HG03066 (cell line): ENCODE measurements at regions not wholly inside any gene's neighbourhood (a gene's known extent, or its start where the extent isn't known, plus 50 kb on each side); places are given as distances from the start of the nearest gene placed in this dataset.
"Not testable (repeated sequence)": the region's sequence is repeated elsewhere in the genome, so short reads cannot be mapped to it uniquely, and the experiment has no call there.

Source experiments
- ATAC-seq: cut with Tn5 transposase; IDR thresholded peaks from one replicate; pipeline ENCODE4 v1.9.1; 2021; ENCODE audit warnings: low read depth; ENCODE audit not compliant: unreplicated experiment

DNA sequence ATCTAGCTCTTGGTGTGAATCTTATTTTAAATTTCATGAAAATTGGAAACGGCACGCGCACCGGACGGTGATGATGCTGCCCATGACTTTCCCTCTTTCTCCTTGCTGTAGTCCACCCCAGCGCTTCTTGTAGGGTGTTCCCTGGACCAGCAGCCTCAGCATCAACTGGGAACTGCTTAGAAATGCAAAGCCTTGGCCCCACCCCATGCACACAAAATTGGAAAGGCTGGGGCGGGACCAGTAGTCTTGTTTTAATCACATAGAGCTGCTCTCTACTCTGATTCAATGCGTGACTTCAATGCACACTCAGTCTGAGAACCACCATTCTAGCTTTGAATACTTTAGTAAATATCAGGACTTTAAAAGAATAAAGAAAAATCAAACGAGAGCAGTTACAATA is 427.1 kb downstream of the EFNB2 start:
- ATAC-seq = no peak

DNA sequence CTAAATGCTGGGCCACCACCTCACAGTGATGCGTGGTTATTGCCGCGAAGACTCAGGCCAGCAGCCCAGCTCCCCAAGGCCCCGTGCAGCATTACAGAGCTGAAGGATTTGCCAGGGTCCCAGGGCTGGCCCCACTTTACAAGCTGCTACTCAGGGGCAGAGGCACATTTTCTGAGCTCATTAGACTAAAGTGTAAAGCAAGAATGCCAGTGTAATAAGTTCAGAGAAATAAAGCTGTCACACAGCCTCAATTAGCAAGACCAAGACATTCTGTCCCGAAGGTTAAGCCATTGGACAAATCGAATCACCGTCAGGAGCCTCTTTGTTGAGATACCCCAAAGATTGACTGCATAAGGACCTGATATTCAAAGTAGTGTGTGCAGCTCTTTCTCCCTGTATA is 428.4 kb downstream of the EFNB2 start:
- ATAC-seq = no peak

GRCh38 chr13:106105153-106105552 is 430.3 kb downstream of the EFNB2 start:
- ATAC-seq = no peak

- ATAC-seq = no peak
These were observed 431.1 kb downstream of the EFNB2 start for GRCh38 chr13:106104281-106104901.

DNA sequence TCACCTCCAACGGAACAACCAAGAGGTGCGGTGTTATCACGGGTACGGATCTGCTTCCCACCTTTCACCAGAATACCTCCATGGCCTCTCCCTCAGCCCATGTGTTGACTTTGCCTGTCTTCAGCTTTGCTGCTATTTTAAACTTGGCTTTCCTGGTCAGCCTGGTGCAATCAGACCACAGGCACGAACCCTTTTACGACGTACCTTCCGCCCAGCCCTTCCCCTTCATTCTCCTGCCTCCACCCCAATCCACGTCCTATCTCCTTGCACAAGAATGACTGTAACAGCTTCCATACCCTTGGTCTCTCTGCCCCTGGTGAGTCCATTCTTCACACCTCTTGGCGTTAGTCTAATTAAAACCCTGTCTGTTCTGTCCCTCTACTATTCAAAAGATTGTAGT is 431.7 kb downstream of the EFNB2 start:
- no peak for ATAC-seq

DNA sequence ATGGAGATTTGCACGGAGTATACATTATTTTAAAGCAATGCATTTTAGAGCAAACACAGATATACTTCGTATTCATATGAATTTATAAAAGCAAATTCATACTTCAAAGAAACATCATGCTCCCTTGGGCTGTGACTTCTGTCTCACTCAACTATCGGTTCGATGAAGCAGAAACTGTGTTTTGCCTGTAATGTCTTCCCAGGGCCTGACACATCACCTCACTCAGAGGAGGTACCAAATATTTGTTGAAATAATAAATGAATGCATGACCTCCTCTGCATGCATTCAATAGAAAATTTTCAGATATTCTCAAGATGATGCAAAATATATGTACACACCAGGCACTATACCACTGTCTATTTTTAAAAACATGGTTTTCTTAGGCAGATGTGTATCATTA is 432.7 kb downstream of the EFNB2 start:
- no peak for ATAC-seq

DNA sequence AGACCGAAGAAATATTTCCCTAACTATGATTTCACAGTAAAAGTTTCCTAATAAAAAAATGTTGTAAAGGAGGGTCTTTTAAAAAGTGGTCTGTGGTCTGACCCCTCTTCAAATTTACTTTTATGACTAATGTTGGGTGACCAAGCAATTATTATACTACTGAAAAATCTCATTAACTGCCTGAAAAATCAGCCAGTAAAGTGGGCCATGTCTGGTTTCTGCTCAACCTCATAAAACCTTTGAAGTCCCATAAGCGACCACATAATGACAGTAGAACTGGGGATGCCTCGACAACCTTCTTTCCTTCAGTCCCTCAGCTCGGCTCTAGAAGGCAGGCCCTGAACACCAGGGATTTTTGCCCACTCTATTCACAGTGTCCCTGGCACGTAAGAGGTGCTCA is 434.3 kb downstream of the EFNB2 start:
- no peak for ATAC-seq

GRCh38 chr13:106100171-106100919 is 435.1 kb downstream of the EFNB2 start:
- ATAC-seq = no peak

- ATAC-seq = no peak
These were observed 435.7 kb downstream of the EFNB2 start for GRCh38 chr13:106099765-106100164.

- no peak for ATAC-seq
These were observed 436.7 kb downstream of the EFNB2 start for GRCh38 chr13:106098778-106099177.

- no peak for ATAC-seq
These were observed 438.8 kb downstream of the EFNB2 start for GRCh38 chr13:106096661-106097092.

DNA sequence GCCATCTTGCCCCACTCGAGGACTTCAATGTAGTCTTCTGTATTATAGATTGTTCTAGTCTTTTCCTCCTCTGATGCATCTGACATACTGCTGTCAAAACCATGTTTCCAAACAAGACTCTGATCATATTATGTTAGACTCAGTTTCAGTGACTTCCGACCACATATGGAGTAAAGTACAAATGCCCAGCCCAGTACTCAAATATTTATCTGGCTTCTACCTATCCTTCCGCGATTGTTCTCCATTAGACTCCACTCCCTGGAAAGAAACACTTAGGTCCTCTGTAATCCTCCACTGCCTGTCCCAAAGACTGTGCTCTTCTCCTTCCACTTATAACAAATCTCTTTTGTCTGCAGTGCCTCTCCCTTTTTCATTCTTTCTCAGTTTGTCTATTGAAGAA is 439.5 kb downstream of the EFNB2 start:
- ATAC-seq = no peak

DNA sequence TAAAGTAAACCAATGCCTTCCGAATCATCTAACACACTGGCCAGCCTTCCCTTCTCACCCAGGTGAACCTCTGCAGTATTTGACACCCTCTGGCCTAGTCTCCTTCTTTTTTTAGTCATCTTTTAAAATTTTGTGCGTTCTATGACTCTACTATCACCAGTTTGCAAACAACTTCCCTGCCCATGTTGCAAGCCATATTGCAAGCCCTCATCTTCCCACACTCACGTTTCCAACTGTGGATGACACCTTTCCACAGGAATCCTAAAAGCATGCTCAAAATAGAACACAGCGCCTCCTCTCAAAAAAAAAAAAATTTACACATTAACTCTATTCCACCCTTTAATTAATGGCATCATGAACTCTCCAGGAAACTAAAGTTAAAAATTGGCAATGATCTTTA is 440.1 kb downstream of the EFNB2 start:
- no peak for ATAC-seq

- ATAC-seq = no peak
These were observed 445.5 kb downstream of the EFNB2 start for GRCh38 chr13:106090001-106090400.

GRCh38 chr13:106089261-106089980 is 446.0 kb downstream of the EFNB2 start:
- no peak for ATAC-seq

DNA sequence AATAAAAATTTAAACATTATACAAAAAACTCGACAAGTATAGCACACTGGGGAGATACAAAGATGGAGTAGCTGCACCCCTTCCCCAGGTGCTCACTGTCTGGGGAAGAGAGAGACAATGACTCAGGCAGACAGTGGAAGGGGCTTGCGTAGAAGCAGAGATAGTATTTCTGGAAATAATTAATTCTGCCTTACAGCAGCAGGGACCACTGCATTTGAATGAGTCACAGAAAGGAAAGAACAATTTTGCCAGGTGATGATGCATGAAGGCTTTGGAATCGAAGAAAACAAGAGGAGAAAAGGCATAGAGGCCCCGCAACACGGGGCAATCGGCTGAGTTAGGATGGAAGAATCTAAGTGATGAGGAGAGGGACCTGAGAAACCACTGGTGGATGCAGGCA is 447.4 kb downstream of the EFNB2 start:
- no peak for ATAC-seq

DNA sequence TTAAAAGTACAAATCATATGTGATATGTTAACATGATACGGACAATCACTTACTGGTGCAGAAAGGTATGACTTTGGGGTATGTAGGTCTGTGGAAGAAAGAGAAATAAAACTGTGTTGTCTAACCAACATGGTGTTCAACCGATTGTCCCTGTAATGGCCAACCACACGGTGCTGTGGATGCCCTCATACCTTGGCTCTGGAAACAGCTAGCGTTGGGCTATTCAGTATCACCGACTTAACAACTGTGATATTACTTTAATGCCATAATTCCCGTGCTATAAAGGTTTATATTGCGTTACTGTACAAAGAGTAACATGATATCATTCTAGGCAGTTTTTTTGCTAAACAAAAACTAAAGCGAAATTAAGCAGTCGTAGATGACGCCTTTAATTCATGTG is 448.3 kb downstream of the EFNB2 start:
- ATAC-seq = no peak

GRCh38 chr13:106083620-106084350 is 451.7 kb downstream of the EFNB2 start:
- no peak for ATAC-seq

DNA sequence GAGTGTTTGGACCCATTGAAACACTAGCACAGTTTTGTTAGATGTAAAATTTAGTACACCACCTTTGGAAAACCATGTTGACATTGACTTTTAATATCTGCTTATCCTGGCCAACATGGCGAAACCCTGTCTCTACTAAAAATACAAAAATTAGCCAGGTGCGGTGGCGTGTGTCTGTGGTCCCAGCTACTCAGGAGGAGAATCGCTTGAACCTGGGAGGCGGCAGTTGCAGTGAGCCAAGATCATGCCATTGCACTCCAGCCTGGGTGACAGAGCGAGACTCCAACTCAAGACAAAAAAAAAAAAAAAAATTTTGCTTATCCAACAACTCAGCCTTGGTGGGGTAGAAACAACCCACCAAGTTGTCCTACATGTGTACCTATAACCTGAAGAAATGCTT is 454.2 kb downstream of the EFNB2 start:
- ATAC-seq = not testable (repeated sequence)

GRCh38 chr13:106078191-106078590 is 457.3 kb downstream of the EFNB2 start:
- no peak for ATAC-seq

DNA sequence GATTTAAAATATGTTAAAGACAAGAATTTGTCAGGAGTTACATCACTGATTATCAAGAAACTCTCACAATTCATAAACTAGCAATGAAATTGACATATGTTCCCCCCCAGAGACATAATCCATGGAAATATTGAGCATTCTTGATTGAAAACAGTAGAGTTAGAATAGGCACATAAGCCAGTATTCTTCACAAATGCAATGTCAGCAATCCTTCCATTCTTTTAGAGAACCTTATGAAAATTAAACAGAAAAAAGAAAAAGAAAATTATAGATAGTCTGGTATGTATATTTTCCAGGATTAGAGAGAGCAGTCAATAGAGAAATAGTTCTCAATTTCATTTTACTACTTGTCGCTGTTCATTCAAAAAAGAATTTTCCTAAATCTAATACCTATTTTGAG is 458.4 kb downstream of the EFNB2 start:
- no peak for ATAC-seq
